Endothelial cell of umbilical vein (primary cell): ENCODE measurements at regions not wholly inside any gene's neighbourhood (a gene's known extent, or its start where the extent isn't known, plus 50 kb on each side); places are given as distances from the start of the nearest gene placed in this dataset.
A peak's percentile ranks its signal among the peaks of the same experiment; 100 is the strongest.

ENCODE experiments used
- BruUV-seq: library from RNA; stranded (reverse); fragments of 400-500 nt; replicated peaks from 2 replicates; lab custom pipeline; 2021; lab: Mats Ljungman, UMichigan
- CTCF ChIA-PET: fragments of 300-600, 350-600 bp; sonication (Branson Sonifier 250); formaldehyde crosslinking; loops from one replicate; lab custom pipeline; 2021; ENCODE audit warnings: antibody characterized with exemption, inconsistent platforms; lab: Charles Lee
- POLR2A ChIA-PET: fragments of 300-600, 350-600 bp; sonication (Branson Sonifier 250); formaldehyde crosslinking; loops from one replicate; lab custom pipeline; 2021; ENCODE audit warnings: antibody characterized with exemption, inconsistent platforms; lab: Charles Lee
- DNase-seq: peaks from one replicate; pipeline ENCODE4 v3.0.0-alpha.2; 2011; ENCODE audit warnings: low read depth, low spot score
- FAIRE-seq: peaks from 2 replicates; lab custom pipeline; 2011; peaks lifted over from hg19 to GRCh38; lab: Jason Lieb, UNC
- H2AFZ ChIP-seq: 2 replicates; pipeline ENCODE4 v1.6.0; 2012; ENCODE audit warnings: low read depth, low read length, control low read depth, inconsistent platforms
- H3K27ac ChIP-seq: 2 replicates; pipeline ENCODE4 v1.5.1; 2011; ENCODE audit warnings: low read depth, mild to moderate bottlenecking, control low read depth, low read length, moderate library complexity; ENCODE audit not compliant: insufficient read depth
- H3K27me3 ChIP-seq, 2 experiments: 2 replicates each; pipeline versions ENCODE4 v1.6.0 to v1.6.1; 2011; ENCODE audit warnings: low read length in 2 of 2, mixed read lengths in 1 of 2; ENCODE audit not compliant: control insufficient read depth in 2 of 2, insufficient read depth in 2 of 2
- H3K36me3 ChIP-seq, 2 experiments: 2 replicates in 1 of 2; 3 replicates in 1 of 2; pipeline ENCODE4 v1.5.1; 2011; ENCODE audit warnings: low read length in 2 of 2, mild to moderate bottlenecking in 1 of 2, moderate library complexity in 1 of 2; ENCODE audit not compliant: control insufficient read depth in 2 of 2, insufficient read depth in 2 of 2; ENCODE audit errors: extremely low read depth in 1 of 2
- H3K4me1 ChIP-seq: 3 replicates; pipeline ENCODE4 v1.5.1; 2011; ENCODE audit warnings: mild to moderate bottlenecking, low read length; ENCODE audit not compliant: control insufficient read depth, insufficient read depth; ENCODE audit errors: extremely low read depth
- H3K4me2 ChIP-seq: 2 replicates; pipeline ENCODE4 v1.6.1; 2011; ENCODE audit warnings: low read length, control low read depth, mixed read lengths; ENCODE audit not compliant: insufficient read depth
- H3K4me3 ChIP-seq, 3 experiments: fragments of 200-600 bp in 1 of 3; sonication (generic), shearing (Covaris generic) in 1 of 3; replicated peaks in 1 of 3; 2 replicates each; pipeline ENCODE4 v1.5.1; 2011 to 2016; ENCODE audit warnings: control low read depth in 3 of 3, low read length in 3 of 3, mild to moderate bottlenecking in 2 of 3, inconsistent platforms in 1 of 3, low read depth in 1 of 3, moderate library complexity in 1 of 3; ENCODE audit not compliant: insufficient read depth in 1 of 3
- H3K79me2 ChIP-seq: 2 replicates; pipeline ENCODE4 v1.6.0; 2012; ENCODE audit warnings: low read length, inconsistent platforms; ENCODE audit not compliant: control insufficient read depth, insufficient read depth
- H3K9ac ChIP-seq: replicated peaks from 2 replicates; pipeline ENCODE3; 2011; ENCODE audit warnings: low read length, control low read depth; ENCODE audit not compliant: insufficient read depth; ENCODE audit errors: extremely low read depth
- H3K9me1 ChIP-seq: replicated peaks from 3 replicates; pipeline ENCODE4 v1.6.0; 2011; ENCODE audit warnings: mild to moderate bottlenecking, low read length; ENCODE audit not compliant: control insufficient read depth, insufficient read depth; ENCODE audit errors: extremely low read depth
- H3K9me3 ChIP-seq: replicated peaks from 2 replicates; pipeline ENCODE4 v1.5.1; 2012; ENCODE audit warnings: low read length, inconsistent platforms; ENCODE audit not compliant: control insufficient read depth, insufficient read depth
- H4K20me1 ChIP-seq: replicated peaks from 2 replicates; pipeline ENCODE3; 2011; ENCODE audit warnings: mild to moderate bottlenecking, low read length; ENCODE audit not compliant: control insufficient read depth, insufficient read depth; ENCODE audit errors: extremely low read depth
- GATA2 ChIP-seq: IDR thresholded peaks from 2 replicates; pipeline ENCODE4 v1.7.0; 2011; ENCODE audit warnings: low read depth, mild to moderate bottlenecking, moderate library complexity, mixed read lengths, low read length; ENCODE audit not compliant: insufficient read length, insufficient read depth
- MYC ChIP-seq: IDR thresholded peaks from one replicate; pipeline ENCODE4 v1.6.1; 2011; ENCODE audit warnings: mild to moderate bottlenecking, low read depth, low read length
- POLR2A ChIP-seq: IDR thresholded peaks from 2 replicates; pipeline ENCODE4 v1.6.1; 2012; ENCODE audit warnings: low read depth, mild to moderate bottlenecking, control low read depth, low read length
- POLR2AphosphoS5 ChIP-seq: IDR thresholded peaks from 2 replicates; pipeline ENCODE4 v1.6.1; 2012; ENCODE audit warnings: low read depth, mild to moderate bottlenecking, control low read depth, low read length, moderate library complexity; ENCODE audit not compliant: insufficient read depth
- dilution Hi-C: fragments of 300-500 bp; cut with MboI; formaldehyde crosslinking; loops from one replicate; pipeline ENCODE4 v1.15.0; 2019; ENCODE audit warnings: low sequenced_read_pairs; ENCODE audit not compliant: extremely low pct_ligation_motif_present
- intact Hi-C: fragments of 100-400 bp; cut with micrococcal nuclease; formaldehyde crosslinking; loops from one replicate; pipeline ENCODE4 v1.10.0; 2022
- TF ChIP-seq, protein P1 (sequence below), 2 donors: IDR thresholded peaks; 1 replicate in 1 of 2; 2 replicates in 1 of 2; pipeline ENCODE4 v1.5.1; 2011; ENCODE audit warnings: low read length in 2 of 2, mild to moderate bottlenecking in 2 of 2, moderate library complexity in 2 of 2, control low read depth in 1 of 2, inconsistent platforms in 1 of 2, low read depth in 1 of 2; ENCODE audit not compliant: insufficient read depth in 1 of 2; ENCODE audit errors: extremely low read depth in 1 of 2

- dilution Hi-C loops: no loop called here
- no peaks in the 10 kb centered on the region for H3K79me2 ChIP-seq
- no peak overlapping the region for H3K9ac ChIP-seq
- no peaks in the 10 kb centered on the region for H3K27me3 ChIP-seq
- POLR2A ChIA-PET: no interaction called here
- CTCF ChIA-PET: interaction anchor here (2.0 kb wide), 1 partner anchor 177 kb away, joined by 8 read pairs; no protein-coding TSS in a partner anchor
- BruUV-seq: no TSS peak
- no peak overlapping the region for H2AFZ ChIP-seq
- no peaks in the 10 kb centered on the region for H3K9me1 ChIP-seq
- no peak overlapping the region for H3K27ac ChIP-seq
- H3K4me1 ChIP-seq: peaks cover 13% of the 10 kb centered on the region
- no peaks in the 10 kb centered on the region for H3K9me3 ChIP-seq
- H3K4me3 ChIP-seq: no peak overlapping the region
- no peaks in the 10 kb centered on the region for H3K36me3 ChIP-seq
- DNase-seq (peak; percentile 73), FAIRE-seq (no peak)
- intact Hi-C loops: no loop called here
- H4K20me1 ChIP-seq: no peaks in the 10 kb centered on the region
- no peak overlapping the region for H3K4me2 ChIP-seq
- TF ChIP-seq POLR2AphosphoS5: no peak
These were observed 474.0 kb upstream of the ACTBL2 start for GRCh38 chr5:57956636-57957035.

GRCh38 chr5:57955511-57955910, 472.9 kb upstream of the ACTBL2 start:
- no peak for TF ChIP-seq POLR2A
- TF ChIP-seq POLR2AphosphoS5: no peak
- TF ChIP-seq, protein P1, sequence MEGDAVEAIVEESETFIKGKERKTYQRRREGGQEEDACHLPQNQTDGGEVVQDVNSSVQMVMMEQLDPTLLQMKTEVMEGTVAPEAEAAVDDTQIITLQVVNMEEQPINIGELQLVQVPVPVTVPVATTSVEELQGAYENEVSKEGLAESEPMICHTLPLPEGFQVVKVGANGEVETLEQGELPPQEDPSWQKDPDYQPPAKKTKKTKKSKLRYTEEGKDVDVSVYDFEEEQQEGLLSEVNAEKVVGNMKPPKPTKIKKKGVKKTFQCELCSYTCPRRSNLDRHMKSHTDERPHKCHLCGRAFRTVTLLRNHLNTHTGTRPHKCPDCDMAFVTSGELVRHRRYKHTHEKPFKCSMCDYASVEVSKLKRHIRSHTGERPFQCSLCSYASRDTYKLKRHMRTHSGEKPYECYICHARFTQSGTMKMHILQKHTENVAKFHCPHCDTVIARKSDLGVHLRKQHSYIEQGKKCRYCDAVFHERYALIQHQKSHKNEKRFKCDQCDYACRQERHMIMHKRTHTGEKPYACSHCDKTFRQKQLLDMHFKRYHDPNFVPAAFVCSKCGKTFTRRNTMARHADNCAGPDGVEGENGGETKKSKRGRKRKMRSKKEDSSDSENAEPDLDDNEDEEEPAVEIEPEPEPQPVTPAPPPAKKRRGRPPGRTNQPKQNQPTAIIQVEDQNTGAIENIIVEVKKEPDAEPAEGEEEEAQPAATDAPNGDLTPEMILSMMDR (IDR thresholded peaks at IDR 0.05; ENCODE audit: extremely low read depth in 1 of 2, insufficient read depth in 1 of 2, low read depth in 1 of 2, low read length in 2 of 2): no peak
- TF ChIP-seq GATA2: no peak
- no peak for TF ChIP-seq MYC
- Histone ChIP-seq H3K4me3 (no peak overlapping the region), H3K4me2 (no peak overlapping the region), H3K36me3 (no peaks in the 10 kb centered on the region), H3K9ac (no peak overlapping the region), H3K79me2 (no peaks in the 10 kb centered on the region), H4K20me1 (no peaks in the 10 kb centered on the region), H3K27ac (no peak overlapping the region), H3K9me1 (no peaks in the 10 kb centered on the region), H3K9me3 (no peaks in the 10 kb centered on the region), H3K4me1 (peaks cover 13% of the 10 kb centered on the region), H2AFZ (no peak overlapping the region), H3K27me3 (no peaks in the 10 kb centered on the region)
- intact Hi-C loops: no loop called here
- BruUV-seq: no TSS peak
- dilution Hi-C loops: no loop called here
- ChIA-PET CTCF (interaction anchor here (2.0 kb wide), 1 partner anchor 176 kb away, joined by 8 read pairs; no protein-coding TSS in a partner anchor), POLR2A (no interaction called here)
- peak; percentile 55 for DNase-seq
- FAIRE-seq: no peak
